DMS153 (cell line): ENCODE measurements at regions not wholly inside any gene's neighbourhood (a gene's known extent, or its start where the extent isn't known, plus 50 kb on each side); places are given as distances from the start of the nearest gene placed in this dataset.

Experiments used
- DNase-seq: peaks from one replicate; lab custom pipeline; 2025; lab: John Stamatoyannopoulos, UW

DNA sequence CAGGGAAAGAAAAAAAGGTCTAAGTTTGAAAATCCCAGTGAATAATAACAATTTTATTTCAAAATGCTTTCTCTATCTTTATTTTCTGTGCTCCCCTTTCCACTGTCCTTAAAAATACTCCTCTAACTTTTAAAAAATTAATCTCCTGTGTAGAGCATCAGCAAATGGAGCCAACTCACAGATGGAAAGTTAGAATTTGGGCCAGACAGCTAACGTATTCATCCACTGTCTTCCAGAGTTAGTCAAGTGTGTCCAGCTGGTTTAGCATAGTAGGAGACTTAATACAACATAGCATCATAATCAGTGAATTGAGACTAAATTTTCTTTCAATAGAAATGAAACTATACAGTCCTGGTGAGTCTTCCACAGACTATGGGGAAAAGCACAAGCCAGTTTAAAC, 419.0 kb upstream of the LRRC7 start:
- DNase-seq, result no peak

DNA sequence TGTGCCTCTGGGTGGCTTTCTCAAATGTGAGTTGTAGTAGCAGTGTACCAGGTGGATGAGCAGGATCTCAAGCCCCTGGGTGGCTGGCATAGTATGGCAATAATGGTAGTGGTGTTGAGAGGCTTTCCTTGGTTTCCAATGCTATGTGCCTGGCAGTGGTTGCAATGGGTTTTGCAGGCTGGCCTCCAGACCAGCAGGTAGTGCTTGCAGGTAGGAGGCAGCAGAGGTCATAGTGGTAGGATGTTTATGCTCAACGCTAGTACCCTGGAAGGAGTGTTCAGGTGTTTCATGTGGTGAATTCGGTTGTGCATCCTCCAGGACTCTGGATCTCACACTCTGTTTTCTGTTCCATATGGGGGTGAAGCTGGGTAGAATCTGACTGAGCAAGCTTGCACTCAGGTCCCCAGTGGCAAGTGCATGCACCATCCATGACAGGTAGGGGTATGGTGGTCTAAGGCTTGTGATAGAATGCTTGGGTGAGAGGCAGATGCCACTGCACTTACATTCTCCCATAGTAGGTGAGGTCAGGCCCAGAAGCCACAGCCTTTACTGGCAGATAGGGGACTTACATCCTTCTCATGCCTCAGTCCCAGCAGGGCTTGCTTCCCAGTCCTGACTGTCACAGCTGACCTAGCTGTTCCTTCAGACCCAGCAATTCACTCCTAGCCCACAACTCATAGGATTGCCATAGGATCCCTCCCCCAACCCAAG, 410.5 kb upstream of the LRRC7 start:
- no peak for DNase-seq

DNA sequence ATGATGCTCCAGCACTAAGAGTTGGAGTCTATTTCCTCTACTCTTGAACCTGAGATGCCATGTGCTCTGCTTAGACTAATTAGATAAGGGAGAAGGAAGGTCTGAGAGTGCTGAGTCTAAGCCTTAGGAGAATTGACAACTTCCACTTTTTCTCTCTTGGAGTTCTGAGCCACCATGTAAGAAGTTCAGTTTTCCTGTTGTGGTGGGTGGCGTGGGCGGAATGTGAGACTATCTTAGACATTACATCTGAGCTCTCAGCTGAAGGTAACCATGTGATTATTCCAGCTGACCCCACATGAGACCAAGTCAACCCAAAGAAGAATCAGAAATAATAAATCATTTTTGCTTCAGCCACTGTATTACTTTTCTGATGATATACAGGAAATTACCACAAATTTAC, 404.5 kb upstream of the LRRC7 start:
- DNase-seq, result no peak

DNA sequence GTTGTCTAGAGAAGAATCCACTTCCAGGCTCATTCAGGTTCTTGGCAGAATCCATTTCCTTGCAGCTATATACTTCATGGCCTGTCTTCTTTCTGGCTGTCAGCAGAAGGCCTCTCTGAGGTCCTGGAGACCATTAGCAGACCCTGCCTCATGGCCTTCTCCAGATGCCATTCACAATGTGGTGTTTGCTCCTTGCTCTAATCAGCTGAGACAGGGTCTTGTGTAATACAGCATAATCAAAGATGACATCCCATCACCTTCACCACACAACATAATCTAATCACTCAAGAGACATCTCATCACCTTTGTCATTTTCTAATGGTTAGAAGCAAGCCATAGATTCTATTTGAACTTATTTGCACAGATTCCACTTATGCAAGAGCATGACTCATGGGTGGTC, 403.9 kb upstream of the LRRC7 start:
- DNase-seq, result no peak

DNA sequence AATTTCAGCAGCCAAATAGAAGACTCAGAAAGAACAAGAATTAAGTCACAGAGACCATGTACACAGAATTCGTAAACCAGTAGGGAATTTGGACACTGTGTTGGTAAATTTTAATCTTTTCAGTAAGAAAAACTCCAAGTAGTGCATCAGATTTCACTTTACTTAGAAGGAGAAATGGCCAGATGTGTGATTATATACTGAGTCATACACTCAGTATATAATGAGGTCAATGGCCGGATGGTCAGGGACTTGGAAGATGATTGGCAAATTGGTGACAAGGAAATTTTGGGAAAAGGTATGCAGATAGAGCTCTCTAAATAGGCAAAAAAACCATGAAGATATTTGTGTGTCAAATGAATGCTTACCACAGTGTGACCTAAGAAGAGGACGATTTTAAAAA, 399.8 kb upstream of the LRRC7 start:
- no peak for DNase-seq

DNA sequence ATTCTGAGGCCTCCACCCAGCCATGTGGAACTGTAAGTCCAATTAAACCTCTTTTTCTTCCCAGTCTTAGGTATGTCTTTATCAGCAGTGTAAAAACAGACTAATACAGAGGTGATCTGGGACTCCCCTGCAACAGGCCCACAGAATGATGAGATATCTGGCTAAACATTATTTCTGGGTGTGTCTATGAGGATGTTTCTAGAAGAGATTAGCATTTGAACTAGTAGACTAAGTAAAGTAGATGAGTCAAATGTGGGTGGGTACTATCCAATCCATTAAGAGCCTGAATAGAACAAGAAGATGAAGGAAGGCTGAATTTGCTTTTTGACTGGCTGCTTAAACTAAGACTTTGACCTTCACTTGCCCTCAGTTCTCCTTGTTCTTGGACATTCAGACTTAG, 396.5 kb upstream of the LRRC7 start:
- DNase-seq, result no peak

DNA sequence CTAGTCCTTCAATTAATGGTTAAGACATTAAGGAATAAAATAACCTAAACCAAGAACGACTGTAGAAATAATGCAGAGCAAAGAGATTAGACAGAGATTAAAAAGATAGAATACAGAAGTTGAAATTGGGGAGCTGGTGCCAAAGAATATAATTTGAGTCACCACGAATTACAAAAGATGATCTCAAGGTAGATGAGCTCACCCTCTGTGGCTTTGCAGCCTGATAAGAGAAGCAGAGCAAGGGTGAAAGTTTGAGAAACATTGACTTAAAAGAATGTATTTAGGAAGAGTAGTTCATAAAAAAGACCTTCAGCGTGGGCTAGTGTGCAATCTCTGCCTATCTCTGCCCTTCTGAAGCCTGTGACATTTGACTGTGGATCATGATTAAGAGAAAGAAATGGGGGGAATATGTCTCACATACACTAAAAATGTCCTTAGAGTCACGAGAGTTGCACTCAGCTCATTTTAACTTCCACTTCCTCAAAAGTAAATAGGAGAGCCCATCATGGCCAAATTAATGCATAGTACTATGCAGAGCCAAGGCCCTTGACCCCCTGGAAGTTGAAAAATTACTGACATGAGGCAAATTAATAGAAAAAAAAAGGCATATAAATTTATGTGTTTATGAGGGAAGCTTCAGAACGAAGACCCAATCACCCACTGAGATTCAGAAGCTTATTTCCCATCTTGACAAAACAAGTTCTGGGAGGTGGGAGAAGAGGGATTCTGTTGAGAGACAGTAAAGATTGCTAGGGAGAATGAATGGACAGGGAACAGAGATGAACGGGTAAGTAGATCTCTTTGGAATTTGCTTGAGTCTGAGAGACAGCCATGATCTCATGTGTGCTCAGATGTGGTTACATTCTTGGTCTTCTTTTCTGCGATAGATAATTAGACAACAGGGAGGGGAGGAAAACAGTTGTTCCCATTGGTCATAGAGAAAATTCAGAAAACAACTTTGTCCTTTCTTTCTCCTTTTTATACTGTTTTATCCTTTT, 395.4 kb upstream of the LRRC7 start:
- no peak for DNase-seq

DNA sequence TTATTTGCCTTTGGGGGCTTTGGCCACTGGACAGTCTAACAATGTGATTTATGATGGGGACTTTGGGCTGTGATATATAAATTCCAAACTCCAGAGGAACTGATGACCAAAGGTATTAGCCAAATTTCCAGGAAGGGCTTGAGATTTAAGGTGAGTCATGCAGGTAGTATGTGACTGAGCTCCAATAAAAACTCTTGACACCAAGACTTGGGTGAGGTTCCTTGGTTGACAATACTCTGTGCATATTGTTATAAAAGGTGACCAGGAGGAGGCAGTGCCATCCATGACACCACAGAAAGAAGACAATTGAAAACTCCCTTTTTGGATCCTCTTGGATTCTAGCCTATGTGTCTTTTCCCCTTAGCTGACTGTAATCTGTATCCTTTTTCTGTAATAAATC, 392.7 kb upstream of the LRRC7 start:
- DNase-seq, result no peak

DNA sequence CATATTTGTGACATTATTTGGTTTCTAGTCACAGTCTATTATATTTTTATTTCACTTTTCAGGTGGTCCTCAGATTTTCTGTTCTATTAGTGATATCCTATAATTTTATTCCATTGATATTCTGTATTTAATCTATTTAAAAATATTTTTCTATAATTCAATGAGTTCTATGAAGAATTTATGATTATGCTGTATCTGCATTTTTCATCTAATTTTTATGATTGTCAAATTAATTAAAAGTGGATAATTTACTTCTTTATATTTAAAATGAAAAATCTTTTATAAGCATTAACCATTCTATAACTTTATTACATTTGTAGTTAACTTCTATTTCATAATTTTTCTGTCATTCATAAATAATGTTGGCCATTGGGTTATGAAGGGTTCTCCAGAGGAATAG, 387.4 kb upstream of the LRRC7 start:
- no peak for DNase-seq

DNA sequence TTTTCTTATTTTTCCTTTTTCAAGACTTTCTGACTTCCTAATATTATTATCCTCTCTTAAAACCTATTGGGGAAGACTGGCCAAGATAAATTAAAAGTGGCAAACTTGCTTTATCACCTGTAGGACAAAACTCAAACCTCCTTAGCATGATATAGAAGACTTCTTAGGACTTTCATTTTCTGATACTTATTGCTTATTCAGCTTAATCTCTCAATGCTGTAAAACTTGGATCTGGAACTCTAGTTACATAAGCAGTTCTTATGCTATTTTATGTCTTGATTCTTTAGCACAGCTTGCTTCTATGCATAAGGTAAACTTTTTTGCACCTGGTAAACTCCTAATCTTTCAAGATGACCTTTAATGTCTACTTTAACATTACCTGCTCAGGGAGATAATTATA, 382.3 kb upstream of the LRRC7 start:
- no peak for DNase-seq

DNA sequence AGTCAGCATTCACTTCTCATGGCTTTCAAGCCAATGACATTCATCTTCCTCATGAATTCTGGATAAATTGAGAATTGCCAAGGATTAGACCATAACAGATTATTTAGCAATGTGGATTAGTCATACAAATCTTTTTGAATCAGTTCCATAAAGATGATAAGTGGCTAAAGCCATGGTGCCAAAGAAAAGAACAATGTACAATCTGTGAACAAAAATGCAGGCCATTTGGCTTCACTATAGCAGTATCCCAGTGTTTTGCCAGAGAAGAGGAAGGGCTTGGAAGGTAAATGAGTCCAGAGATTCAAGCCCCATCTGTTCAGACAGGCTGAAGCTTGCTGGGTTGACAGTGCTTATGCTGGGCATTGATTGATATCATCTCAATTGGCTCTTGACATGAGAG, 376.4 kb upstream of the LRRC7 start:
- DNase-seq, result peak; percentile 96

DNA sequence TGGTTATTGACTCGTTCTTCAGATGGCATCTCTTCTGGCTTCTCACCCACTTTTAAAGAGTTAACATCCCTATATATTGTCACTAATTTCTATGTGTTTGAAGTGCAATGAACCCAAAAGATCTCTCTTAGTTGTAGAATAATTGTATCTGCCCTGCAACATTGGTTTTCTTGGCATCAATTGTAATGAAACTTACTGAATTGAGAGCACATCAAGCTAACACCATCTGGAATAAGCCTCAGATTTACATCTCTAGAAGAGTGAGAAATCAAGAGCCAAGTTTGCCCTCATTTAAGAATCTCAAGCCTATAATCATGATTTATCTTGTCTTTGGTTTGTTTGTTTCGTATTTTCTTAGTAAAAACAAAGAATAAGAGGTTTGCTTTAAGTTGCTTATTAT, 372.6 kb upstream of the LRRC7 start:
- no peak for DNase-seq

DNA sequence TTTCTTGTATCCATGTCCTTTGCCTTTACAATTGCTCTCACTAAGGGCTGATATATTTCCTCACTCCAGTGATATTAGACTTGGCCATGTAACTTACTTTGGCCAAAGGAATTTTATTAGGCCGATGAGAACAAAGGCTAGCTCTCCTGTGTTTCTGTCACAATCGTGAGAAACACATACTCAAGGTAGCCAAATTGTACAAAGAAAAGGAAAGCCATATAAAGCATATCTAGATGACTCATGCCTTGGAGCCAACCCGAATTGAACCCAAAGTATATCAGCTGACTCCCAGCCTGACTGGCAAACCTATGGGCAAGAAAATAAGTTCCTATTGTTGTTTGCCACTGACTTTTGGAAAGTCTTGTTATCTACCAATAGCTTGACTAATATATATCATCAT, 371.7 kb upstream of the LRRC7 start:
- no peak for DNase-seq

DNA sequence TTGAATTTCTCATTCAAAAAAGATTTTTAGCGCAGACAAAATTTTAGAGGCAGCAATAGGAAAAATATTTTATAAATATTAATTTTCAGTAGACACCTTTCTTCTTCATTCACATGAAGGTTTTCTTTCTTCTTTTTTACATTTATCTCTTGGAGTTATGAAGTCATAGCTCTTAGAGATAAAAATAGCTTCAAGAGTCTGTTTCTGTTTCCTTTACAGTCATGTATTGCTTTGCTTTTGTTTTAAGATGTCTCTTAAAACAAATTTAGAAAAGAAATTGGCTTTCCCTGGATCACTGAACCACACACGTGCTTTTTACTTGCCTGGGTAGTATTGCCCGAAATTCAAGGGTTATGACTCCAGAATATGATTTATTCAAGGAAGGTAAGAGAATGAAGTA, 369.9 kb upstream of the LRRC7 start:
- DNase-seq, result no peak

DNA sequence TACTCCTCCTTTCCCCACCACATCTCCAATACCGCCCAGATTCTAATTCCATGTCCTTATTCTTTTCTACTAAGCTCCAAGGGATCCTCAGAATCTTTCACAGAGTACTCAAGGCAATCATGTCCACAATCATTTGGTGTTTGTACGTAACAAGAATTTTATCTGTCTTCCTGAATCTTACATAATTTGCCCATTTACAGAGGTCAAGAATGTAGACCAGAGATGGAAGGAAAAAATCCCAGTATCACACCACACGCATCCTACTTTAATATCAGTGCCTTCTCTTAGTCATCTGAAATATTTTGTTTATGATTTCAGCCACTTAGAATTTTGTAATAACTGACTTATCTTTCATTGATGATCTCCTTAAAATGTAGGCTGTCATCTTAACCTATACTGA, 366.0 kb upstream of the LRRC7 start:
- DNase-seq, result no peak

DNA sequence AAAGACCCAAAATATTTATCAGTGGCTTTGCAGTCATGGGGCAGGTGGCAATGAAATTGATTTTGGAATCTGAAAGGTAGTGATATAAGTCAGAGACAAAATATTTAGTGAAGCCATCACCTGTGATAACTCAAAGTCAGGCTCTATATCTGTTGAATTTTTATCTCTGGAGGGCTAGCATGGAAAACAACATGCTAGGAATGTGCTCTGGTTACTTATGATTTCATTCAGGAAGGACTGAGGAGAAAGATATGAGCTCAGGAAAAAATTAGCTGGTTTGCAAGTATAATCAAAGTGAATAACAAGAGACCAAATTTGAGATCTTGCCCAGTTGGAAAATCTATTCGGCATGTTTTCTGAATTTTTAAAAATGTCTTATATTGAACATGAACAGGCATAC, 364.6 kb upstream of the LRRC7 start:
- no peak for DNase-seq

DNA sequence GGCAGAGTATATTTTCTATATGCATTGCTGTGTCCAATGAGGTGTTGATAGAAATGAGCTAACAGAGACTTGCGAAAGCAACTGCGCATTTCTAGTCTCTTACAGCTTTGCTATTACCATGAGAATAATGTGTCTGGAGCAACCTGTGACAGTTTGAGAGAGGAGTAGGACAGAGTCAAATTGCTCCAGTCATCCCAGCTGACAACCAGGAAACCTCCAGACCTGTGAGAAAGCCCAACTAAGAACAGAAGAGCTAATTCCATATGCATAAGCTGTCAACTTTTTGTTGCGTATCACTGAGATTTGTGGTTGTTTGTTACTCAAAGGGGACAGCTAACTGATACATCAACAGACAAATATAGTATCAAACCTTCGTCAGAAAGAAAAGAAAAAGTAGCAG, 354.1 kb upstream of the LRRC7 start:
- DNase-seq, result no peak

DNA sequence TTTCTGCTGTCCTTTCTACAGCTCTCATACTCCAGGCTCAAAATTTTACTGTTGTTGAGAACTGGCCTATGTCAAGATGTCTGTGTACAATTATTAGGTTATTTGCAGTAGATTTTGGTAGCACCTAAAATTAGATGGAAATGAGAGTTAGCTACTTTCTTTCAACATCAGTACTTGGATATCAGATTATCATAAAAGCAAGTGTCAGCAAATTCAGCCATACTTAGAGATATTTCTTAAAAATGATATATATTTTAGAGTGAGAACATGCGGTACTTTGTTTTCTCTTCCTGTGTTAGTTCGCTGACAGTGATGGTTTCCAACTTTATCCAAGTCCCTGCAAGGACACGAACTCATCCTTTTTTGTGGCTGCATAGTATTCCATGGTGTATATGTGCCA, 351.8 kb upstream of the LRRC7 start:
- no peak for DNase-seq

DNA sequence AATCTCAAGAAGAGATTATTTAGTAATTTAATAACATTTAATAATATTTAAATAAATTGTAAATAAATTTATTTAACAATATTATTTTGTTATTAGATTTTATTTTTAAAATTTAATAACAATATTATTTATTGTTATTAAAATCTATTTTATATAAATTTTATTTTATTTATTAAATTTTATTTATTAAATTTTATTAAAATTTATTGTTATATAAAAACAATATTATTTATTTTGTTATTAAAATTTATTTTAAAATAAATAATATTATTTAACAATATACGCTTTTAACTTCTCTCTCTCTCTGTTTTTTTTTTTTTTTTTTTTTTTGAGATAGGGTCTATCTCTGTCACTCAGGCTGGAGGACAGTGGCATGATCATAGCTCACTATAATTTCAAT, 347.1 kb upstream of the LRRC7 start:
- DNase-seq, result no peak

DNA sequence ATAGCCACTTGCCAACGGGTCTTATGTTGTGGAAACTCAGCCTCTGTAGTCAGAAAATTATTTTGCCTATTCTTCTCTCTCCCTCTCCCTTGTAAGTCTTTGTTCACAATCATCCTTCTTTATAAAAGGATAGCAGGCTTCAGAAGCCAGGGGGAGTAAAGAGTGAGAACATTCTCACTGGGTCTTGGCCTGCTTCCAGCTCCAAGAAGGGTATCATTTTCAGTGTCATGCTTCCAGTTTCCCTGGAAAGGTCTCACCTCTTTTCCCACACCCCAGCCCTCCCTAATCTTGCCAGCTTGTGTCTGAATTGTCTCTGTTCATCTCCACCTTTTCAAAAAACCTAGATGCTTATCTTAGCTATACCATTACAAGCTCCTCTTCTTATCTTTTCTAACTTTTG, 346.2 kb upstream of the LRRC7 start:
- peak; percentile 39 for DNase-seq

DNA sequence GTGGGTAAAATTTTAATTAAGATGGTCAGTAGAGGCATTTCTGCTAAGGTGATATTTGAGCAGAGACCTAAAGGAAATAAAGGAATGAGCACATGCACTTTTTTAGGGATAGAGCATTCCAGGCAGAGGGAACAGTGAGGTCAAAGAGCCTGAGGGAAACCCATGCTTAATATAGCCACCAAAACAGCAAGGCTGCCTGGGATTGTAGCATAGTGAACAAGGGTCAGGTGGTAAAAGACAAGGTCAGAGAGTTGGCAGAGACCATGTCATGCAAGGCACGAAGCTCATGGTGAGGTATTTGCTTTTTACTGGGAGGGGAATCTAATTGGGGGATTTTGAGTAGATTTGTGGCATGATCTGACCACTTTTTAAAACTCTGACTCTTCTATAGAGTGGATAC, 344.6 kb upstream of the LRRC7 start:
- DNase-seq, result no peak

DNA sequence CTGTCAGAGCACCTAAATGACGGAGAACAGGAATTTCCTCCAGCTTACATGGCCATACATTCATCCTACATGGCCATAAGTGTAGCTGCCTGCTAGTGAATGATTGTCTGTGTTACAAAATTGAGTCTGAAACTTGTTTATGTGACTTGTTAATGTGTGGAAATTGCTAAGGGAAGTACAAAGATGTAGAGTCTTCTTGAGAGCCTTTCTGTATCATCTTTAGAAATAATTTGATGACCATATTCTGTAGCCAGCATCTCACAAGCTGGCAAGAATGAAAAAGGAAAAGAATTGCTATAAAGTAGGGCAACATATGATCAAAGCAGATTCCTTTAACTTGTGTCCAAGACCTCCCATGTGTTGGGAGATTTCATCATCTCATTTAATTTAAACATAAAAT, 339.2 kb upstream of the LRRC7 start:
- no peak for DNase-seq

DNA sequence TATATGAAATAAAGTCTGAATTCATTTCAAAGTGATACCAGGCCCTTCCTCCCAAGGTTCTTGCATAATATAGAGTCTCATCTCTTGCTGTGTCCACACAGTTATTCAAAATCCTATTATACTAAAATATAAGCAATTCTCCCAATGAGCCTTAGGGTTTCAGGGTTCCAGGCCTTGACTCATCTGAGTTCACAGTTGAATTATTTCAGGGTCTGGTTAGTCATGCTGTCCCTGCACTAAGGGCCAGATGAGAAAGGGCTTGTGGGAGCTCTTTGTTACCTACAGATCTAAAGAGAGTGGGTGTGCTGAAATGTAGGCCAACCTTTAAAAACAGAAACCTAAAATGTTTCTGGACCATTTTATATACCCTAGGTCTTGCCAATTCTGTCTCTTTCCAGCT, 337.5 kb upstream of the LRRC7 start:
- DNase-seq, result no peak

DNA sequence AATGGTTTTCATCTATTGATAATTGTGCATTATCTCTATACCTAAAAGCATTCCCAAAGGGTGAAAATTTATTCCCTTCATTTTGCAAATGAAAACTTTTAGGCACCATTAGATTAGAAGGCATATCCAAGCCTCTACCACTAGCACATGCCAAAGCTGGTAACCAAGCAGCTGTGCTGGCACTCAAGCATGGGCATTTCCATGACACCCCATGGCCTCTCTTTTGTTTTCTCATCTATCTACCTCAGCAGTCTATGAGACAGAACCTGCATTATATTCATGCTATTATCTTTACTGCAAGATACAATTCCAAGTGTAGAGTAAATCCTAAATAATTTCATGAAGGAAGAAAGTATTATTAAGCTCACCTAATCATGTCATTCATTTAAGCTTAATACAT, 334.3 kb upstream of the LRRC7 start:
- no peak for DNase-seq
